ENCODE measurements at regions not wholly inside any gene's neighbourhood (a gene's known extent, or its start where the extent isn't known, plus 50 kb on each side); places are given as distances from the start of the nearest gene placed in this dataset.

DNA sequence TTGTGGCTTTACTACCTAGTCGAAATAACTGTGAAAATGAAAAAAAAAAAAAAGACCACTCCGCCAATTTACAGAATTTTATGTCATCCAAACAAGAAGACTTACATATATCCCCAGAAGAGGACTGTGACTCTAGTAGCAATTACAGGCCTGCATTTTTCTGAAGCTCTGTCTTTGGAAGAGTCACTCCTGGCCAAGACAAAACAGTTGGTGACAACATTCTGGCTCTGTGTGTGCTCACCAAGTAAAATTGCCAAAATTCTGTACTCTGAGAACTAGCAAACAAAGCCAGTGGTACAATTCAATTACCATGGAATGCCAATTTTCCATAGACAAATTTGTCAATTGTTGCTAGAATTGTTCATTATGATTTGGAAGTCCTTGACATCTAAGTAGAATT lies 311.1 kb downstream of the PDGFC start:
- no peak for DNase-seq (ENCODE audit: extremely low spot score)
- CTCF ChIA-PET = interaction anchor here (0.9 to 1.4 kb wide), 3 partner anchors 12 to 19 kb away, joined by 3 read pairs; no protein-coding TSS in a partner anchor
- POLR2A ChIA-PET = no interaction called here
- TF ChIP-seq, protein P1, sequence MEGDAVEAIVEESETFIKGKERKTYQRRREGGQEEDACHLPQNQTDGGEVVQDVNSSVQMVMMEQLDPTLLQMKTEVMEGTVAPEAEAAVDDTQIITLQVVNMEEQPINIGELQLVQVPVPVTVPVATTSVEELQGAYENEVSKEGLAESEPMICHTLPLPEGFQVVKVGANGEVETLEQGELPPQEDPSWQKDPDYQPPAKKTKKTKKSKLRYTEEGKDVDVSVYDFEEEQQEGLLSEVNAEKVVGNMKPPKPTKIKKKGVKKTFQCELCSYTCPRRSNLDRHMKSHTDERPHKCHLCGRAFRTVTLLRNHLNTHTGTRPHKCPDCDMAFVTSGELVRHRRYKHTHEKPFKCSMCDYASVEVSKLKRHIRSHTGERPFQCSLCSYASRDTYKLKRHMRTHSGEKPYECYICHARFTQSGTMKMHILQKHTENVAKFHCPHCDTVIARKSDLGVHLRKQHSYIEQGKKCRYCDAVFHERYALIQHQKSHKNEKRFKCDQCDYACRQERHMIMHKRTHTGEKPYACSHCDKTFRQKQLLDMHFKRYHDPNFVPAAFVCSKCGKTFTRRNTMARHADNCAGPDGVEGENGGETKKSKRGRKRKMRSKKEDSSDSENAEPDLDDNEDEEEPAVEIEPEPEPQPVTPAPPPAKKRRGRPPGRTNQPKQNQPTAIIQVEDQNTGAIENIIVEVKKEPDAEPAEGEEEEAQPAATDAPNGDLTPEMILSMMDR (IDR thresholded peaks at IDR 0.05; ENCODE audit: control extremely low read depth, extremely low read depth, low read depth, missing control alignments) = no peak

DNA sequence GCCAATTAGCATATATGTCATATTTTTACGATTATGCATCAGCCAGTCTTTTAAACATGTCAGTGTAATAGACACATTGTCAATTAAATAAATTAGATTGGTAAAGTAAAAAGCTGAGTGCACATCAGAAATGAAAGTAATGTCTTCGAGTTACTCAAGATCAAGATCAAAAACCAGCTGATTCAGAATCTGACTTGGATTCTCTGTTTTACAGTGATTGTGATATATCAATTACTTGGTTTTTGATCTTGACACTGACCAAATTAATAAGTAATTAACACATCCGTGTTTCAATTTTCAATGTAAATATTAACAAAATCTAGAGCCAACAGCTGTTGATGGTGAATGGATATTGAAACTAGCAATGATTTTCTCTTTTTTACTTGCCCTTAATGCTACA lies 311.6 kb downstream of the PDGFC start:
- ChIA-PET POLR2A (no interaction called here), CTCF (interaction anchor here (0.9 to 1.4 kb wide), 3 partner anchors 12 to 19 kb away, joined by 3 read pairs; no protein-coding TSS in a partner anchor)
- TF ChIP-seq, protein P1 (IDR thresholded peaks at IDR 0.05; ENCODE audit: control extremely low read depth, extremely low read depth, low read depth, missing control alignments) = no peak

DNA sequence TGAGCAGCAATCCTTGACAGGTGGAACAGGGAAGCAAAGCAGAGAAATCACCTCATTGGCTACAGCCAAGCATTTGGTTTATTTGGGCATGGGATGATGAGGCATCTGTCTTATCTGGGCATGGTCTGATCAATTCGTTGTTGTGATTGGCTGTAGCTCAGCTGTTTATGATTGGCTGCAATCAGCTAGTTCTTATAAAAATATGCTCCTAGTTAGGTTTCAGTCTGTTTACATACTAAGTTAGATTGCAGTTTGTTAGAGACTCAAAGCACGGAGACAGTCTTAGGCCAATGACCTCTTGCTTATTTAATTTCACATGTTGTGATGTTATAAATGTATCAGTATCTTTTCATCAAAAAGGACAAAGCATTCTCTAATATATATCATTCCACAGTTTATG lies 312.0 kb downstream of the PDGFC start:
- CTCF ChIA-PET = interaction anchor here (1.4 kb wide), 1 partner anchor 13 kb away, joined by 3 read pairs; no protein-coding TSS in a partner anchor
- TF ChIP-seq, protein P1 (IDR thresholded peaks at IDR 0.05; ENCODE audit: control extremely low read depth, extremely low read depth, low read depth, missing control alignments) = no peak
- POLR2A ChIA-PET = no interaction called here
- DNase-seq (ENCODE audit: extremely low spot score) = no peak

More for the DNA sequence above, 311.6 kb downstream of the PDGFC start:
- no peak for DNase-seq (ENCODE audit: extremely low spot score)

DNA sequence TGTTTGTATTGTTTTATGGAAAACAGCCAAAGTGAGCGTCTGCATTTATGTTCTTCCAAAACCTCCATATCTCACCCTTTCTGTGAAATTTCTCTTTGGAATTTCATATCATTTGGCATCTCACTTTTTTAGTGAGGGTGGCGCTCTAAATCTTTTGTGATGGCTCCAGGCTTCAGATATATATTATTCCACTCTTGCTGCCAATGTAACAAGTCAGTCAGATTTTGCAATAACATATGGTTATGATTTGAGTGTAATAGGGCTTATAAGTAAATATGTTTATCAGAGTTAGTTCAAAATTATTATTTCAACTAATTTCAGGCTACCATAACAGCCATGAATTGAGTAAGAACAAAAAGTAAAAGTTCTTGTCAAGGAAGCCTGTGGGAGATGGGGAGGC lies 314.7 kb downstream of the PDGFC start:
- POLR2A ChIA-PET = no interaction called here
- no peak for DNase-seq (ENCODE audit: extremely low spot score)

DNA sequence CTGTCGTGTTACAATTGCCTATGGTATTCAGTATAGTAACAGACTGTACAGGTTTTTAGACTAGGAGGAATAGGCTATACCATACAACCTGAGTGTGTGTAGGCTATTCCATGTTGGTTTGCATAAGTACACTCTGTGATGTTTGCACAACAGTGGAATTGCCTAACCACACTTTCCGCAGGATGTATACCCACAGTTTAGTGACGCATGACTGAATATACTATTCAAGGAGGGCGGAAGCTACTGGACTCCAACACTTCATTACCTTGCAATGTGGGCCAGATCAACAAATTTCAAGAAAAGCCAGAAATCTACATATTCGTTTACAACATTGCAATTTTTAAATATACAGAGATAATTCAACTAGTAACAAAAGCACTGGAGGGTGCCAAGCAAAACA lies 317.2 kb downstream of the PDGFC start:
- CTCF ChIA-PET = no interaction called here
- TF ChIP-seq, protein P1 (IDR thresholded peaks at IDR 0.05; ENCODE audit: control extremely low read depth, extremely low read depth, low read depth, missing control alignments) = no peak
- POLR2A ChIA-PET = no interaction called here
- DNase-seq (ENCODE audit: extremely low spot score) = no peak

More for the DNA sequence above, 314.7 kb downstream of the PDGFC start:
- TF ChIP-seq, protein P1 (IDR thresholded peaks at IDR 0.05; ENCODE audit: control extremely low read depth, extremely low read depth, low read depth, missing control alignments) = no peak
- CTCF ChIA-PET = no interaction called here

DNA sequence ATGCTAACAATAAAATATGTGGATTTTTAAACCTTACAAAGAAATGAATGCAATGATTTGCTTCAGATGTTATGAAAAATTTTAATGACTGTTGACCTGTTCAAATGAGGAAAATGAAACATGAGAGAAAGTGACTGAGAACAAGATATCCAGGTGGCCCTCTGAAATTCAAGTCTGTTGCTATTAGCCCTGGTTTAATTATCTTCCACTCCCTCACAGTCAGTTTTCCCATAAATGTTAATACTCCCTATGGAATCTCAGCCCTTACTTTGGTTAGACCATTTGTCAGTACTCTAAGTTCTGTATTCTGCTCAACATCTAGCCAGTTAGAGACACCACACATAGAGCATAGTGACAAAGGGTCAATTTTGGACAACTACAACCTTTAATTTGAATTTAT lies 327.8 kb downstream of the PDGFC start:
- TF ChIP-seq, protein P1 (IDR thresholded peaks at IDR 0.05; ENCODE audit: control extremely low read depth, extremely low read depth, low read depth, missing control alignments) = no peak
- DNase-seq (ENCODE audit: extremely low spot score) = no peak
- POLR2A ChIA-PET = no interaction called here
- CTCF ChIA-PET = no interaction called here

DNA sequence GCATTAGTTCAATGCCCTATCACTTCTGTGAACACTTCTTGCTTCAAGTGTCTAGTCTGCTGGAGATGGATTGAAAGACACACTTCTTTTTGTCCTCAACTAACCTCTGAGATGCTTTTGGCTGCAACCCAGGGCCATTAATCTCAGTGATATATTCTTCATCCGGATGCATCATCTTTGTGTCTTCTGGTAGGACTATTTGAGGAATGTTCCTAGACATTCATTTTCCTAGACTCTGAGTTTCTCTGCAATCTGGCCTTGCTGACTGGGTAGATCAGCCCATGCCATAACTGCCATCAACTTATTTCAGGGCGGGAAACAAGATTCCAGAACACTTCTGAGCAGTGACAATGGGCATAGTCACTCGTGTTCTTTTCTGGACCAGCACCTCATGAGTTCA lies 329.4 kb downstream of the PDGFC start:
- TF ChIP-seq, protein P1 (IDR thresholded peaks at IDR 0.05; ENCODE audit: control extremely low read depth, extremely low read depth, low read depth, missing control alignments) = no peak
- no peak for DNase-seq (ENCODE audit: extremely low spot score)
- ChIA-PET CTCF (interaction anchor here (1.1 kb wide), 1 partner anchor 9 kb away, joined by 4 read pairs; no protein-coding TSS in a partner anchor), POLR2A (no interaction called here)
